ENCODE measurements at regions not wholly inside any gene's neighbourhood (a gene's known extent, or its start where the extent isn't known, plus 50 kb on each side); places are given as distances from the start of the nearest gene placed in this dataset.

DNA sequence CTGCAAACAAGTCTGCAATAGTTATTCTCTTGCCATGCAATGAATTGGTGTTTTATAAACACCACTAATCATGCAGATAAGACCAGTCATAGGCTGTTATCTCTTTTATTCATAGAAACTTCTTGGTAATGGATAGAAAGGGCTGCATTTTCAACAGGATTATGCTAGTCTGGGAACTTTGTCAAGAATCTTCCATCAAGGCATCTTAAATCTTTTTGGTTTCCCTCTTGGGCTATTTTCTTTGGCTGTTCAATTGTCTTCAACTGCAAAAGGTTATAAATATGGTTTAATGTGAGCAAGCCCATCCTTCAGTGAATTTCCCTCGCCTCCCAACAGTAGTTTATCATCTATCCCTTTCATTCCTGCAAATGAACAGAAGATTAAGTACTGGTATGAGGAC lies 59.0 kb upstream of the MINAR1 start:
- no peaks in the 10 kb centered on the region for H3K36me3 ChIP-seq
- no peaks in the 10 kb centered on the region for H3K9me3 ChIP-seq
- H3K27ac ChIP-seq = no peak overlapping the region
- H3K27me3 ChIP-seq = no peaks in the 10 kb centered on the region
- no peak for DNase-seq
- H3K4me1 ChIP-seq = no peaks in the 10 kb centered on the region
- TF ChIP-seq POLR2A (IDR thresholded peaks at IDR 0.05) = no peak
- TF ChIP-seq, protein P1, sequence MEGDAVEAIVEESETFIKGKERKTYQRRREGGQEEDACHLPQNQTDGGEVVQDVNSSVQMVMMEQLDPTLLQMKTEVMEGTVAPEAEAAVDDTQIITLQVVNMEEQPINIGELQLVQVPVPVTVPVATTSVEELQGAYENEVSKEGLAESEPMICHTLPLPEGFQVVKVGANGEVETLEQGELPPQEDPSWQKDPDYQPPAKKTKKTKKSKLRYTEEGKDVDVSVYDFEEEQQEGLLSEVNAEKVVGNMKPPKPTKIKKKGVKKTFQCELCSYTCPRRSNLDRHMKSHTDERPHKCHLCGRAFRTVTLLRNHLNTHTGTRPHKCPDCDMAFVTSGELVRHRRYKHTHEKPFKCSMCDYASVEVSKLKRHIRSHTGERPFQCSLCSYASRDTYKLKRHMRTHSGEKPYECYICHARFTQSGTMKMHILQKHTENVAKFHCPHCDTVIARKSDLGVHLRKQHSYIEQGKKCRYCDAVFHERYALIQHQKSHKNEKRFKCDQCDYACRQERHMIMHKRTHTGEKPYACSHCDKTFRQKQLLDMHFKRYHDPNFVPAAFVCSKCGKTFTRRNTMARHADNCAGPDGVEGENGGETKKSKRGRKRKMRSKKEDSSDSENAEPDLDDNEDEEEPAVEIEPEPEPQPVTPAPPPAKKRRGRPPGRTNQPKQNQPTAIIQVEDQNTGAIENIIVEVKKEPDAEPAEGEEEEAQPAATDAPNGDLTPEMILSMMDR (IDR thresholded peaks at IDR 0.05) = no peak
- H3K4me3 ChIP-seq = no peak overlapping the region
- intact Hi-C loops (cut with DNase I; ENCODE audit: low total_unique reads) = no loop called here

DNA sequence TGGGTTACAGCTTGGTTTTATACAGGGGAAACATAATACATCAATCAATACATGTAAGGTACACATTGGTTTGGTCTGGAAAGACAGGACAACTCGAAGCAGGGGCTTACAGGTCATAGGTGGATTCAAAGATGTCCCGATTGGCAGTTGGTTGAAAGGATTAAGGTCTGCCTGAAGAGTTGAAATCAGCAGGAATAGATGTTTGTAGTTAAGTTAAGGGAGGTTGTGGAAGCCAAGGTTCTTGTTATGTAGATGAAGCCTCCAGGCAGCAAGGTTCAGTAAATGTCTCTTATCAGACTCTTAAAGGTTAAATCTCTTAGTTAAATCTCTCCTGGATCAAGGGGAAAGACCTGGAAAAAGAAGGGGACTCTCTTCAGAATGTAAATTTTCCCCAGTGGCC lies 58.4 kb upstream of the MINAR1 start:
- no peaks in the 10 kb centered on the region for H3K27me3 ChIP-seq
- no peak for DNase-seq
- H3K27ac ChIP-seq = no peak overlapping the region
- H3K36me3 ChIP-seq = no peaks in the 10 kb centered on the region
- H3K4me1 ChIP-seq = no peaks in the 10 kb centered on the region
- intact Hi-C loops (cut with DNase I; ENCODE audit: low total_unique reads) = no loop called here
- TF ChIP-seq POLR2A (IDR thresholded peaks at IDR 0.05) = no peak
- no peaks in the 10 kb centered on the region for H3K9me3 ChIP-seq
- H3K4me3 ChIP-seq = no peak overlapping the region

DNA sequence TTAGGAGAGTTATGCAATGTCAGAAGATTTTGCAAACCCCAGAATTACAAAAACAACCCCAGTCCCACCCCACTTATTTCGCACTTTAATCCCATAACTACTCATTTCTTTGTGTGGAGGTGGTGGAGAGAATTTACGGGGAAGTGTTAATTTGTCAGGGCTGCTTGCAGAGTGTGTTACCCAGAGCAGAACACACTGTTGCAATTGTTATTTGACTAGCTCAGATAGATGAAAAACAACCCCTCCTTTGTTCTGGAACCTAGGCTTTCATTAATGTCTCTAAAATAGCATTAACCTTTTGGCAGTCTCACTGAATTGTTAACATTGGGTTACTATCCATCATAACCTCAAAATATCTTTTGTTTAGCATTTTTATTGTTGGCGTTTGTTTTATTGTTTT lies 55.8 kb upstream of the MINAR1 start:
- Histone ChIP-seq H3K9me3 (no peaks in the 10 kb centered on the region), H3K27me3 (no peaks in the 10 kb centered on the region), H3K4me1 (no peaks in the 10 kb centered on the region), H3K4me3 (no peak overlapping the region), H3K36me3 (no peaks in the 10 kb centered on the region), H3K27ac (no peak overlapping the region)
- intact Hi-C loops (cut with DNase I; ENCODE audit: low total_unique reads) = no loop called here
- TF ChIP-seq, protein P1 (IDR thresholded peaks at IDR 0.05) = no peak
- TF ChIP-seq POLR2A (IDR thresholded peaks at IDR 0.05) = no peak
- no peak for DNase-seq

DNA sequence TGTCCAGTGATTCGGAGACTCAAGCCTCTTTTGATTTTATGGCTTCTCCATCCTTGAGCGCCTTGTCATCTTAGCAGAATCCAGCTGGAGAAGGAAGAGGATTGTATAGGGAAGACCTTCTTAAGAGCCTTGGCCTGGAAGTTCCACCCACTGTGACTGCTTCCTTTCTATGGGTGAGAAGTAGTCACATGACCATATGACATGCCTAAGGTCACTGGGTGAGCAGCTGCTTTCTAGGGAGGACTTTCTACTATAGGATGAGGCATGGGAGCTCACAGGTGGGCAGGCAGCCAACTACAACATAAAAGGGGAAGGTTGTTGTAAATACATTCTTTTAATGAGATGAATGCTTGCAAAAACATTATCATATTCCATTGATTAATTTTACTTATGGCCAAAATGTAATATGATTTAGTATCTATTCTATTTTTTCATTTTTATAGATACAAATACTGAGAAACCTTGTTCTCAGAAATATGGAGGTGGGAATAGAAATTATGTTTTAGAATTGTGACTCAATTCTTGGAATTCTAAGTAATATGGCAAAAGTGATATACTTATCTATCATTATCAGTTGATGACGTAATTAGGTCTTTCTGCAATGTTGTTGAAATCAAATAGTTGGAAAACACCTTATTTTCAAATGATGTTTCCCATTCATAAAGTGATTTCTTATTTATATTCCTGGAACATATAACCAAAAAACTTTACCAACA lies 53.6 kb upstream of the MINAR1 start:
- DNase-seq = no peak
- no peaks in the 10 kb centered on the region for H3K27me3 ChIP-seq
- no peak overlapping the region for H3K27ac ChIP-seq
- TF ChIP-seq POLR2A (IDR thresholded peaks at IDR 0.05) = no peak
- no peaks in the 10 kb centered on the region for H3K4me1 ChIP-seq
- intact Hi-C loops (cut with DNase I; ENCODE audit: low total_unique reads) = no loop called here
- H3K9me3 ChIP-seq = no peaks in the 10 kb centered on the region
- no peaks in the 10 kb centered on the region for H3K36me3 ChIP-seq
- no peak overlapping the region for H3K4me3 ChIP-seq

DNA sequence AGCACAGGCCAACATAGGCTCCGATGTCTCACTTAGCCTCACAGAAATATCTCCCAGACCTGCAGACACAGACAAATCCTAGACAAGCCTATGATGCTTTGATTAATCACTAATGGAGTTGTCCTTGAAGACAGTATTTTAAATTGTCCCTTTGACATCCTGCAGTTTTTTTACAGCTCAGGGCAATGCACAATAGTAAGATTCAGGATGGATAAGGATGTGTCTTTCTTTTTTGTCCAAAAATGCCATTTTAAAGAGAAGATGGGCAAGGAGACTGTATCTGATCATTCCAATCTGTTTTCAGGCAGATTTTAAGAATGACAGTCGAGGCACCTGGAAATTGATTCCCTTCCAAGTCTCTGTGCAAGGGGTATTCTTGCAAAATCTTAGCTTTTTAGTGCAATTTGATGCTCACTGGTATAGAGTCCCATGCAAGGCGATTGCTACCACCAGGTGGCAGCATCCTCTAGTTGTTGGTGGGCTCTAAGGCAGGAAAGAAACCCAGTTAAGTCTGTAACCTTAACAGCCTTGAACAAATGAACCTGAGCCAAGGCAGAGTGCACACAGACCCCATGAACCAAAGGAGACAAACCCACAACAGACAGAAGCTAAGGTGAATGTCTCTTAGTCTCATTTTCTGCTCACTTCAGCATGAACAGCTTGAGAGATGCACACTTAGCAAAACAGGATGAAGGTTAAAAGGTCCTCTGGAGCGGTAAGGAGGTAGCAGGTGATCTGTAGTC lies 51.2 kb upstream of the MINAR1 start:
- Histone ChIP-seq H3K27ac (no peak overlapping the region), H3K27me3 (no peaks in the 10 kb centered on the region), H3K4me3 (no peak overlapping the region), H3K9me3 (no peaks in the 10 kb centered on the region), H3K4me1 (no peaks in the 10 kb centered on the region), H3K36me3 (no peaks in the 10 kb centered on the region)
- intact Hi-C loops (cut with DNase I; ENCODE audit: low total_unique reads) = no loop called here
- TF ChIP-seq POLR2A (IDR thresholded peaks at IDR 0.05) = no peak
- TF ChIP-seq, protein P1 (IDR thresholded peaks at IDR 0.05) = peak; percentile 64 to 83 (median 69)
- DNase-seq = peak; percentile 55 to 68

DNA sequence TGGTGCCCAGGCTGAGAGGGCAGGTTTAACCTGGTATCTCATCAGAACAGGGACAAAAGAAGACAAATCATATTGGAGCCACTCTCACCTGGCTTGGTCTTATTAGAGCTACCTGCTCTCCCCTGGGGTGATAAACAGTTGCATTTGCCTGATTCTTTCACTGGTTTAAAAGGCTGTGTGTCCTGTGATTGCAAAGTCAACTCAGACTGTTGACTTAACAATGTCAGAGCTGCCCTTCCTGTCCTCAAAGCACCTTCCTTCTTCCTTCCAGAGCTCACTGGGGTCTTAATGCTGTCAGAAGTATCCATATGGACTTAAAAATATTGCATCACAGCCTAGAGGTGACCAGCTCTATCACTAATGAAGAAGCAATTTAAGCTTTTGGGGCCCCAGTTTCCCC lies 50.5 kb upstream of the MINAR1 start:
- Histone ChIP-seq H3K4me1 (no peaks in the 10 kb centered on the region), H3K9me3 (no peaks in the 10 kb centered on the region), H3K27me3 (no peaks in the 10 kb centered on the region), H3K4me3 (no peak overlapping the region), H3K36me3 (no peaks in the 10 kb centered on the region), H3K27ac (no peak overlapping the region)
- TF ChIP-seq POLR2A (IDR thresholded peaks at IDR 0.05) = no peak
- TF ChIP-seq, protein P1 (IDR thresholded peaks at IDR 0.05) = no peak
- intact Hi-C loops (cut with DNase I; ENCODE audit: low total_unique reads) = no loop called here
- DNase-seq = no peak
